IPS-15b (cell line): ENCODE measurements at regions not wholly inside any gene's neighbourhood (a gene's known extent, or its start where the extent isn't known, plus 50 kb on each side); places are given as distances from the start of the nearest gene placed in this dataset.

Experiments
- H3K27me3 ChIP-seq: one replicate; pipeline ENCODE4 v1.6.1; 2013; ENCODE audit warnings: low read length; ENCODE audit not compliant: control insufficient read depth, insufficient read depth
- H3K36me3 ChIP-seq: one replicate; pipeline ENCODE4 v1.6.1; 2013; ENCODE audit warnings: low read length; ENCODE audit not compliant: control insufficient read depth, insufficient read depth
- H3K4me1 ChIP-seq: one replicate; pipeline ENCODE4 v1.6.1; 2013; ENCODE audit warnings: mild to moderate bottlenecking, low read length; ENCODE audit not compliant: control insufficient read depth, insufficient read depth
- H3K4me3 ChIP-seq: one replicate; pipeline ENCODE4 v1.5.1; 2013; ENCODE audit warnings: low read depth, low read length
- H3K9ac ChIP-seq: one replicate; pipeline ENCODE4 v1.6.1; 2013; ENCODE audit warnings: low read depth, mild to moderate bottlenecking, low read length
- H3K9me3 ChIP-seq: one replicate; pipeline ENCODE4 v1.6.1; 2013; ENCODE audit warnings: mild to moderate bottlenecking, low read length; ENCODE audit not compliant: control insufficient read depth, insufficient read depth

- Histone ChIP-seq H3K27me3 (no peaks in the 10 kb centered on the region), H3K9me3 (no peaks in the 10 kb centered on the region), H3K4me3 (no peak overlapping the region), H3K36me3 (no peaks in the 10 kb centered on the region), H3K9ac (no peak overlapping the region), H3K4me1 (no peaks in the 10 kb centered on the region)
Measured at GRCh38 chr17:71068408-71068750, 899.0 kb downstream of the KCNJ2 start.

- H3K4me3 ChIP-seq = no peak overlapping the region
- no peak overlapping the region for H3K9ac ChIP-seq
- H3K4me1 ChIP-seq = no peaks in the 10 kb centered on the region
- no peaks in the 10 kb centered on the region for H3K27me3 ChIP-seq
- H3K9me3 ChIP-seq = no peaks in the 10 kb centered on the region
- no peaks in the 10 kb centered on the region for H3K36me3 ChIP-seq
Measured at GRCh38 chr17:71071041-71071440, 901.7 kb downstream of the KCNJ2 start.

DNA sequence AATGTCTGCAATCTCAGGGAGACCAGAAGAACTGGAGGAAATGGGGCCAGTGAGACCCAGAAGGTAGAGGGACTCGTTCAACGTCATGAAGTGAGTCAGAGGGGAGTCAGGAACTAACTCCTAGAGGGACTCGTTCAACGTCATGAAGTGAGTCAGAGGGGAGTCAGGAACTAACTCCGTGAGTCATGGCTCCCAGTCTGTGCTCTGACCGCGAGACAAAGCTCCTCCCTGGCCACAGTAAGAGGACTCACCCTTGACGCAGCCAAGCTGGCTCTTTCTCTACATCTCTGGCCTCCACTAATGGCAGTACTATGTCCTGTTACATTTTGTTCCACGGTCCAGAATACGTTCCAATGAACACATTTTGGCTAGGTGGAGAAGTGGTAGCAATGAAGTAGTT is 902.5 kb downstream of the KCNJ2 start:
- Histone ChIP-seq H3K36me3 (no peaks in the 10 kb centered on the region), H3K27me3 (no peaks in the 10 kb centered on the region), H3K4me3 (no peak overlapping the region), H3K9ac (no peak overlapping the region), H3K4me1 (no peaks in the 10 kb centered on the region), H3K9me3 (no peaks in the 10 kb centered on the region)

DNA sequence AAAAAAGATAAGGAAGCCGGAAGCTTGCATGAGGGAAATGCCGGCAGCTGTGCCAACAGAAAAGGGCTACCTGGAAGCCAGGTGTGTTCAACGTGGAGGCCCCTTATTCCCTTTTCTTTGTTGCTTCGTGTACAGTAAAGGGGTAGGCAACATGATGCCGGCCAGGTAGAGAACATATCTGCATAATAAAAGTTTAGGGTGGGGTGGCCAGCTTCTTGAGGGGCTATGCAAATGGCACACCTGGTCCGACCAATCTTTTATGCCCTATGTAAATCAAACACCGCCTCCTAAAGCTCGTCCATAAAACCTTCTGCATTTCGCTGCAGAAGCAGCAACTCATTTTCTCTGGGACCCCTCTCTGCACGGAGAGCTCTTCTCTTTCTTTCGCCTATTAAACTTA is 911.6 kb downstream of the KCNJ2 start:
- Histone ChIP-seq H3K4me1 (peaks cover 2% of the 10 kb centered on the region), H3K27me3 (peaks cover 2% of the 10 kb centered on the region), H3K4me3 (peak overlapping the region; percentile 42), H3K36me3 (no peaks in the 10 kb centered on the region), H3K9me3 (no peaks in the 10 kb centered on the region), H3K9ac (no peak overlapping the region)

DNA sequence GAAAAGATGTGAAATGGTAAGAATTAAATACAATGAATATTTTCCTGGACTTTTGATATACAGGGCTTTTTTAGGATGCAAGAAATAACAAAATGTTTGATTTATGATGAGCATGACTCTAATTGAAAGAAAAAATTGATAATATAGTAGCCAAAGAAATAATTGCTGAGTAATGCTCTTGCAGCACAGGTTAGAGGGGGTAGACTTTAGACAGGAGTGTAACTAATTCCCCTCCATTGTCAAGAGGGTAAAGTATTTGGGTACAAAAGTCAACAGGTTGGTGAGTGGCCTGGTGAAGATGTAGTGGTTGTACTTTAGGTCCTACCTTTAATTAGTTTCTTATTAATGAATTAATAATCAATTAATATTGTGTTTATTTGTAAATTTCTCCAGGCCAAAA is 912.3 kb downstream of the KCNJ2 start:
- no peaks in the 10 kb centered on the region for H3K36me3 ChIP-seq
- peaks cover 2% of the 10 kb centered on the region for H3K4me1 ChIP-seq
- no peak overlapping the region for H3K9ac ChIP-seq
- peak overlapping the region; percentile 42 for H3K4me3 ChIP-seq
- H3K9me3 ChIP-seq = no peaks in the 10 kb centered on the region
- peaks cover 2% of the 10 kb centered on the region for H3K27me3 ChIP-seq

DNA sequence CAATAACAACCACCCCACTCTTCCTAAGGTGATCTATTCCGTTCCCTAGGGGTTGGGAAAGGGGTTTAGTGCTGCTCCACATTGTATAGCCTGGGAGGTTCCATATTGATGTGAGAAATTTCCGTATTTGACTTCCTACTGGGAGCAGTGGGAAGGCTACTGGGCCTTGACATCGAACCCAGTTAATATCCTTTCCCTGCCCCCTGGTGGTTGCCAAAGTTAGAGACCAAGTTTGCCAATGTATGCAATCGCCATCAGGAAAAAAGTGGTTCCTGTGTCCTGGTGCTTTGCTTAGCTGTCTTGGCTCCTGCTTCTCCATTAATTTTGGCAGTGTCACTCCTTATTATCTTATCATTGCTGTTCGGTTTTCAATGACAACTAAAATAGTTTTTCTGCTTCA is 914.9 kb downstream of the KCNJ2 start:
- no peak overlapping the region for H3K4me3 ChIP-seq
- H3K9ac ChIP-seq = no peak overlapping the region
- H3K36me3 ChIP-seq = no peaks in the 10 kb centered on the region
- peaks cover 2% of the 10 kb centered on the region for H3K4me1 ChIP-seq
- H3K9me3 ChIP-seq = no peaks in the 10 kb centered on the region
- peaks cover under 1% of the 10 kb centered on the region for H3K27me3 ChIP-seq

DNA sequence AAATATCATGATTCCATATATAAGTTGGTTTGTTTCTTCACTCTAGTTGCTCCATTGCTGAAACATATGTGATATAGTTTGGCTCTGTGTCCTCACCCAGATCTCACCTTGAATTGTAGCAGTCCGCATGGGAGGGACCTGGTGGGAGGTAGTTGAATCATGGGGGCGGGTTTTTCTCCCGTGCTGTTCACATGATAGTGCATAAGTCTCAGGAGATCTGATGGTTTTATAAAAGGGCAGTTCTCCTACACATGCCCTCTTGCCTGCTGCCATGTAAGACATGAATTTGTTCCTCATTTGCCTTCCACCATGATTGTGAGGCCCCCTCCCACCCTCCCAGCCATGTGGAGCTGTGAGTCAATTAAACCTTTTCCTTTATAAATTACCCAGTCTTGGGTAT is 915.5 kb downstream of the KCNJ2 start:
- H3K4me3 ChIP-seq = no peak overlapping the region
- H3K9ac ChIP-seq = no peak overlapping the region
- no peaks in the 10 kb centered on the region for H3K27me3 ChIP-seq
- H3K36me3 ChIP-seq = no peaks in the 10 kb centered on the region
- no peaks in the 10 kb centered on the region for H3K9me3 ChIP-seq
- H3K4me1 ChIP-seq = peaks cover 2% of the 10 kb centered on the region

DNA sequence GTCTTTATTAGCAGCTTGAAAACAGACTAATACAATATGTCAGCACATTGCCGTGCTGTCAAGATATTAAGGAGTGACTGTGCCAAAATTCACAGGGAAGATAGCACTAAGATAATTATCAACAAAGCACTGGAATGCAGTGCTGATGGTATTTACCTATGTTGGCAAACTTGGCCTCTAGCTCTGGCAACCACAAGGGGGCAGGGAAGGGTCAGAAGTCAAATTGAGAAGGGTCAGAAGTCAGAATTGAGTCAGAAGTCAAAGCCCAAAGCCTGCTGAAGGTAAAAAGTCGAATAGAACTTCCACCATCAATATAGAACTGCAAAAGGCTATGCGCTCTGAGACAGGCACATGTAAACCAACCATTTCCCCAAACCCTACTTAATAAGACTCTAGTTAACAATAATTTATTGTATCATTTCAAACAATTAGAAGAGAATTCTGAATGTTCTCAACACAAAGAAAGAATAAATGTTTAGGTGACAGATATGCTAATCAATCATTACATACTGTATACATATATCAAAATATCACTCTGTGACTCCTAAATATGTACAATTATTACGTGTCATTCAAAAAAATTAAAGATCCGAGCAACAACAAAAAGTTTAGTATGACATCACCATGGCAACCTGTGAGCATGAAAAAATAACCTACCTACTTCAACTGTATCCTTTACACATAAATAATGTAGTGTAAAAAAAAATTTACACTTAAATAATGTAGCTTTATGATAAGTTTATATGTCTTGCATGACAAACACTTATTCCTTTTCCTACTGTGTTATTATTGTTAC is 916.1 kb downstream of the KCNJ2 start:
- no peaks in the 10 kb centered on the region for H3K4me1 ChIP-seq
- no peaks in the 10 kb centered on the region for H3K9me3 ChIP-seq
- H3K27me3 ChIP-seq = no peaks in the 10 kb centered on the region
- no peak overlapping the region for H3K4me3 ChIP-seq
- H3K36me3 ChIP-seq = no peaks in the 10 kb centered on the region
- no peak overlapping the region for H3K9ac ChIP-seq

- H3K9ac ChIP-seq = no peak overlapping the region
- no peaks in the 10 kb centered on the region for H3K9me3 ChIP-seq
- H3K4me1 ChIP-seq = no peaks in the 10 kb centered on the region
- no peak overlapping the region for H3K4me3 ChIP-seq
- no peaks in the 10 kb centered on the region for H3K27me3 ChIP-seq
- no peaks in the 10 kb centered on the region for H3K36me3 ChIP-seq
Measured at GRCh38 chr17:71089431-71089830, 920.1 kb downstream of the KCNJ2 start.

DNA sequence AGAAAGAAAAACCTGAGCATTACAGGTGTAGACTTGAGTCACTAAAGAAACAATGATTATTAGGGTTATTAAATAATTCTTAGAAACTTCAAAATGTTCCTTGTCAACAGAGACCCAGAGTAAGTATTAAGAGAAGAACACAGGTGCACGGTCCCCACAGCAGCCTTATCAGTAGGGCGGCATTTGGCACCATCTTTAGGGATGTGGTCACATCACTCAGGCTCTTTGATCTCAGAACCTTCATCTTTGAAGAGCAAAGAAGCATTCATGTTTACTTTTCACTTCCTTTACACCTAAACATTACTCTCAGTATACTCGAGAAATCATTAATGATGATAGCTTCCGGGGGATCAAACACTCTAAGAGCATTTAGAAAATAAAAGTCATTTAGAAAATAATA is 928.7 kb downstream of the KCNJ2 start:
- Histone ChIP-seq H3K27me3 (no peaks in the 10 kb centered on the region), H3K36me3 (no peaks in the 10 kb centered on the region), H3K9ac (no peak overlapping the region), H3K9me3 (no peaks in the 10 kb centered on the region), H3K4me3 (no peak overlapping the region), H3K4me1 (no peaks in the 10 kb centered on the region)

DNA sequence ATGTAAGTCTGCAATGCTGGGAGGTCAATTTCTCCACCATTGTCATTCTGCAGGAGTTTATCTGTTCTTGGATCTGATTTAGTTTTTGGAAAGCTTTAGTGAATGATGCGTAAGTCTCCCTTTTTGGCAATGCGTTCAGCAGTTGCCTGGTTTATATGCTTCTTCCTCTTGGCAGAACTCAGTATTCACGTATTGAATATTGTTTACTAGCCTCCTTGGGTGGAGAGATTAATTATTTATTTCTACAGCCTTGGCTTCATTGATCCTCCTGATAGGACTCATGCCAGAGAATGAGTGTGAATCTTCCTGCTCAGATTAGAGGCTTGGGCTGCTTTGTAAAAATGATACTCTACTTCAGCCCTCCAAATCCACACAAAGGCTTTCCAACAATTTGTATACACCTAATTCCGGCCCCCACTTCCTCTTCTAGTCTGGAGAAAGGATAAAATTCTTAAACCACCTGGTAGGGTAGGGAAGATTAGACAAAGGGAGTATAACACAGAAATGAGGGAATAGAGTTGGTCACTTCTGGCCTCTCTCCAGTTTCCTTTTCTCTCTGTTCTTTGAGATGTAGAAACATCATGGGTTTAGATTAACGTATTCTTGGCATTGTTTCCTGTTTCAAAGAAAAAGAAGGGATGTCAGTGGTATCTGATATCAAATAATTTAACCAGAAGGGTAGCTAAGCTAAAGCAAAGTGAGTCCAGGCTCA is 929.8 kb downstream of the KCNJ2 start:
- Histone ChIP-seq H3K4me1 (peaks cover under 1% of the 10 kb centered on the region), H3K4me3 (no peak overlapping the region), H3K27me3 (no peaks in the 10 kb centered on the region), H3K9ac (no peak overlapping the region), H3K9me3 (no peaks in the 10 kb centered on the region), H3K36me3 (no peaks in the 10 kb centered on the region)

DNA sequence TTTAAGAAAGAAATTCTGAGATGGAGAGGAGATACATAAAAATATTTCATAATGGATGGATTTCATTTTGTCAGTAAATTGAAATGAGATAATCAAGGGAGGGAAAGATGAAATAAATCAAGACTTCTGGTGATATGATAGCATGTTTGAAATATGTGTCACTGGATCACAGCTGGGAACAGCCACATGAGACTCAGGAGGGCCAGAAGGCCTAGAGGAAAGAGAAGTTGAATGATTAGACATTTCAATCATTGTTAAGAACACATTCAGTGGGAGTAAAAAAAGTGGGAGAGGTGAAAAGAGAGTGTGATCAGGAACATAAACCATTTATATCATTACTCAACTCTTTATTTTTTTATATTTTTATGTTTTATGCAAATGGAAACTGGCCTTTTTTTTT is 933.4 kb downstream of the KCNJ2 start:
- Histone ChIP-seq H3K9ac (no peak overlapping the region), H3K4me1 (peaks cover 3% of the 10 kb centered on the region), H3K9me3 (no peaks in the 10 kb centered on the region), H3K27me3 (no peaks in the 10 kb centered on the region), H3K36me3 (no peaks in the 10 kb centered on the region), H3K4me3 (no peak overlapping the region)
